ENCODE measurements at regions not wholly inside any gene's neighbourhood (a gene's known extent, or its start where the extent isn't known, plus 50 kb on each side); places are given as distances from the start of the nearest gene placed in this dataset.

DNA sequence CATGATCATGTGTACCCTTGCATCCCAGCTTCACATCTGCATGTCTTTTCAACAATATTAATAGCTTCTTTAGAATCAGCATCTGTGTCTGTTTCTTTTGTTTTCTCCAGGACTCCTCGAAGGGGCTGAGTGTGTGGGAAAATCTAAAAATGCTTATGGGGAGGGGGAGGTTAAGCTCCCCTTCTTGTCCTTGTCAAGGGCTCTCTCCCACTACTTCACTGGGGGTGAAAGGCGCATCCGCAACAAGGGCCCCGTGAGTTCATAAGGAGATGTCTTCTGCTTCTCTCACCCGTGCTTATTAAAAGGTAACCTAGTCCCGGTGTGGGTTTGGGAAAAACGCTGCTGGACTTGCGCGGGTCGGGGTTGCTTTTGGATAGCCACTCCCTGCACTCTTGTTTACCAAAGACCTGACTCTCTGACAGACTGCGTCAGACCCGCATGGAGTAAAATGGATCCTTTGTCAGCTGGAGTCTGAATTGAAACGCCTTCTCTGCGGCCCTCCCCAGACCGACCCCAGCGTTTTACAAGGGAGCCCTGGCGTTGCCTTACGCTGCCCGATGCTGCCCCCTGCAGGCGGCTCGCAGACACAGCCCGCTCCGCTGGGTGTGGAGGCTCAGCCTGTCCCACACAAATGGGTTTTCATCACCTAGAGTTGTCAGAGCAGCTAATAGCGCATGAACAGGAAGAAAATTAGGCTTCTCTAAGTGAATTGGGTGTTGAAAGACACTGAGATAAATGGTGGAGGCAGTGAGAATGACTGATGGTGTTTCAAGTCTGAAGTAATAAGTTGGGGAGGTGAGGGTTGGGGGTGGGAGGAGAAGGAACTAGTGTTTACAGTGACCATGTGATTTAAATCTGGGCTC lies 53.8 kb downstream of the IER5 start:
- DNase-seq (ENCODE audit: low spot score in 2 of 2) (peak; percentile 88 to 96), ATAC-seq (peak; percentile 48 to 81)
- Mint-ChIP-seq H3K9me3 (peaks cover 0 to 6% of the 10 kb centered on the region in 2 donors), H3K36me3 (no peaks in the 10 kb centered on the region), H3K27ac (peak overlapping the region; percentile 75 to 89)

DNA sequence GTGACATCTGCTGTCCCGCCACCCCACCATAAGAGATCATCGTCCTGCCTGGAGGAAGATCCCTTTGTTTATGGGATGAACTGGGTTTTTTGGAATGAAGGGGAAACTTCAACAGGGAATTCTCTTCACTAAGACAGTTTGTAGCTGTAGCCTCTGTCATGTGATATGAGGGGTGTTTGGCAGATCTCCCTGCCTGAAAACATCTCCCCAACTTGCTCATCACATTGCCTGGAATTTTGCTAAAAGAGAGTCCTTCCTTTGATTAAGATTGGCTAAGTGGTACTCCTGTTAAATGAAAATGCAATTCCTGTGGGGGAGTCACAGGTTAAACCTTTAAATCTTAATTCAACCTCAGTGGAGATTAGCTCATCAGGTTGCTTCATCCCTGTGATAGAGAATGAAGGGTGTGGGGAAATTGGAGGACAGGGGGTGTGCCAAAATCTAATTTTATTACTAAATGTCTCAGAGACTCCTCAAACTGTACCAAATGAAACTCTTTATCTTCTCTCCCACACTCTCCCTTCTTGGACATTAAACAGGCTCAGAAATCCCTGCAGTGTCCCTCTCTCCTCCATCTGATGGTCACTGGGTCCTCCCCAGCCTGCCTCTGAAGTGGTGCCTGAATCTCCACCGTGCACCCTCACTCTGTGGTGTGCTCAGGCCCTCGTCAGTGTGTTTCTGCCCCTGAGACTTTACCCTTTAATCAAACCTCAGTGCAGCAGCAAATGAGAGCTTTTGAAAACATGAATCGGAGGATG lies 54.8 kb downstream of the IER5 start:
- peaks cover 0 to 6% of the 10 kb centered on the region in 2 donors for H3K9me3 Mint-ChIP-seq
- DNase-seq (ENCODE audit: low spot score in 2 of 2) (peak in 1 of 2 donors; percentile 9), ATAC-seq (no peak)
- no peaks in the 10 kb centered on the region for H3K36me3 Mint-ChIP-seq
- H3K27ac Mint-ChIP-seq, result no peak overlapping the region

DNA sequence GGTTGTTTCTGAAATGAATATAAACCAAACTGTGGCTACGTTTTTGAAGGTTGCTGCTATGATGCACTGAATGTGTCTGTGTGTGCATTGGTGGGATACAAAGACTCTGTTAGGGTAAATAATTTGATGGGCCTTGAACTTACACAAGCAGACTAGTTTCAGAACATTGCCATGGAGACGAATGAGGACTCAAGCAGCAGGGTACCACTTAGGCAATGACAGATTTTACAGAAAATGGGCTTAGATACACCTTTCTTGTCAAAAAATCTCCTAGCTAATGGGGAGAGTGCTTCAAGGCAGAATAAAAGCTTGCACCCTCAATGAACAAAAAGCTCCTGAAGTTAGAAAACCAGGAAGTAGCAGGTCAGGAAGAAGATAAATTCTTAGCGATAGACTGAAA lies 55.7 kb downstream of the IER5 start:
- ATAC-seq (peak in 1 of 2 donors; percentile 10), DNase-seq (ENCODE audit: low spot score in 2 of 2) (peak in 1 of 2 donors; percentile 7)
- Mint-ChIP-seq H3K9me3 (peaks cover 0 to 6% of the 10 kb centered on the region in 2 donors), H3K27ac (no peak overlapping the region), H3K36me3 (no peaks in the 10 kb centered on the region)

DNA sequence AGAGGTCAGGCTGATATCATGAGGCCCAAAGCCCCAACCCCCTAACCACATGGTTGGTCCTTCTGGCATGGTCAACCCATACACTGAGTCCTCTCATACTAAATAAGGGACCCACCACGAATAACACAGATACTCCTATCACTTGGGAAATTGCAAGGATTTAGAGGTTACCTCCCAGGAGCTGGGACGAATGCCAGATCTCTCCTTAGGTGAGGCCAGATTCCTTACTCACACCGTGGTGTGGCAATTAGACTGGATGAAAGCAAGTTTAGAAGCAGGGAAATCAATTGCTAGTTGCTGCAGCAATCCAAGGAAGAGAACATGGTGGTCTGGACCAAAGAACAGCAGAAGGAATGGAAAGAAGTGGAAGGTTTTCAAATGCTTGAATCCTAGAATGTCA lies 60.1 kb downstream of the IER5 start:
- ATAC-seq, result no peak
- no peak for DNase-seq (ENCODE audit: low spot score in 2 of 2)
- peak overlapping the region in 1 of 2 donors; percentile 55 for H3K27ac Mint-ChIP-seq
- no peaks in the 10 kb centered on the region for H3K36me3 Mint-ChIP-seq
- peaks cover 0 to 6% of the 10 kb centered on the region in 2 donors for H3K9me3 Mint-ChIP-seq

DNA sequence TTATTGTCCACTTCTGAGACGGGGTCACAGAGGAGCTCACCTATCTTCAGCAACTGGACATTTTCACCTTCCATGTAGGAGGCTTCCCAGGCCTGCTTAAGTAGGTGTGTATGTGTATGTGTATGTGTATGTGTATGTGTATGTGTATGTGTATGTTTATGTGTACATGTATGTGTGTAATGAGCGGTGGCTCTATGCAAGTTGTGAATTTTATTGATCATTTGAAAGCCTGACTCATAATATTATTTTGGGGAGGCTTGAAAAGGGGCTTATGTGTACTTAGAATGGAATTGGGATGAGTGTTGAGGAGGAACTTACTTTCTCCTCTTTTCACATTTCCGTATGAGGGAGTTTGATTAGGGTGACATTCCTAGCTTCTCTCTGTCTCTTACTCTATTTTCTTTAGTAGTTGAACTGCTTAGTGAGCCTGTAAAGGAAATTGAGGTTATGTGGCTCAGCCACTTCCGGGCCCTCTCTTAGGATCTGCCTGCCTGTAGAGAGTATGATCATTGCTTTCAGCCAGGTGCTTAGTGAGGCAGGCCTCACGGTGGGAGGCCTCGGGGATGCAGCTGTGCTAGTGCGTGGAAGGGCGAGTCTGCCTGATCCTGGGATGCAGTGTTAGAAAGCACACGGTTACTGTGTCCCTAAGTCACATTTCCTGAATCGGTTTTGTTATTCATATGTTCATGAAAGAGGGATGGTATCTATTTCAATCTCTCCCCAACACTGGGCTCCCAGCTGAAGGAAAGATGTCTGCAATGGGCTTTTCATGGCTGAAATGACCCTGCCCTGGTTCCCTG lies 61.0 kb downstream of the IER5 start:
- peak; percentile 96 to 99 for ATAC-seq
- Mint-ChIP-seq H3K27ac (peak overlapping the region in 1 of 2 donors; percentile 55), H3K36me3 (no peaks in the 10 kb centered on the region), H3K9me3 (peaks cover 0 to 6% of the 10 kb centered on the region in 2 donors)
- peak; percentile 62 to 74 for DNase-seq (ENCODE audit: low spot score in 2 of 2)

DNA sequence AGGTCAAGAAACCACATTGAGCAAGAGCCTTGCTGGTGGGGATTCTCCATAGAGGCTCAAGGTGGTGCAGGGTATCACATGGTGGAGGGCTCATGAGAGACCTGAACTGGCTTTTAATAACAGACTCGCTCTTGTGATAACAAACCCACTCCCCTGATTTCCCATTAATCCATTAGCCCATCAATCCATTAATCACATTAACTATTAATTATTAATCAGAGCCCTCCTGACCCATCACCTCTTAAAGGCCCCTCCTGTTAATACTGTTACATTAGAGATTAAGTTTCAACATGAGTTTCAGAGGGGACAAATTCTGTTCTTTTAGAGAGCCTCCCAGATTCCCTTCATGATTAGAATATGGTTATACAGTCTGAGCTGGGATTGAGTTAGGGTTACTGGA lies 61.8 kb downstream of the IER5 start:
- H3K9me3 Mint-ChIP-seq, result peaks cover 0 to 6% of the 10 kb centered on the region in 2 donors
- no peak for ATAC-seq
- H3K27ac Mint-ChIP-seq, result no peak overlapping the region
- DNase-seq (ENCODE audit: low spot score in 2 of 2), result no peak
- no peaks in the 10 kb centered on the region for H3K36me3 Mint-ChIP-seq

DNA sequence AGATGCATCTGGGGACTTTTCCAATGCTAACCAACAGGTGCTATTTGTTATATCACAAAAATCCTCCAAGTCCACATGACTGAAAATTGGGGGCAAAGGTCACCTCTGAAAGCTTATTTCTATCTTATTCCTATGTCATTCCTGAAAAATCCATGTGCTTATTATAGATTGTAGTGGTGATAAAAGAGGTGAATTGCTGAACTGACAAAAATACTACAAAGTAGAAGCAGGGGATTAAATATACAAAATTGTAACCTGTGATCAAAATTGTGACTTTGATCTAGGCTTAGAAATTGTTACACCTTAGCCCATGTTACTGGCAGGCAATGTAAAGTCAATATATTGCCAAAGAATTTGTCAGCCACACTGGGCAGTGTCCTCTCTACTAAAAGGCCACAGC lies 62.3 kb downstream of the IER5 start:
- H3K27ac Mint-ChIP-seq, result no peak overlapping the region
- peaks cover 0 to 6% of the 10 kb centered on the region in 2 donors for H3K9me3 Mint-ChIP-seq
- ATAC-seq, result no peak
- no peak for DNase-seq (ENCODE audit: low spot score in 2 of 2)
- H3K36me3 Mint-ChIP-seq, result no peaks in the 10 kb centered on the region

DNA sequence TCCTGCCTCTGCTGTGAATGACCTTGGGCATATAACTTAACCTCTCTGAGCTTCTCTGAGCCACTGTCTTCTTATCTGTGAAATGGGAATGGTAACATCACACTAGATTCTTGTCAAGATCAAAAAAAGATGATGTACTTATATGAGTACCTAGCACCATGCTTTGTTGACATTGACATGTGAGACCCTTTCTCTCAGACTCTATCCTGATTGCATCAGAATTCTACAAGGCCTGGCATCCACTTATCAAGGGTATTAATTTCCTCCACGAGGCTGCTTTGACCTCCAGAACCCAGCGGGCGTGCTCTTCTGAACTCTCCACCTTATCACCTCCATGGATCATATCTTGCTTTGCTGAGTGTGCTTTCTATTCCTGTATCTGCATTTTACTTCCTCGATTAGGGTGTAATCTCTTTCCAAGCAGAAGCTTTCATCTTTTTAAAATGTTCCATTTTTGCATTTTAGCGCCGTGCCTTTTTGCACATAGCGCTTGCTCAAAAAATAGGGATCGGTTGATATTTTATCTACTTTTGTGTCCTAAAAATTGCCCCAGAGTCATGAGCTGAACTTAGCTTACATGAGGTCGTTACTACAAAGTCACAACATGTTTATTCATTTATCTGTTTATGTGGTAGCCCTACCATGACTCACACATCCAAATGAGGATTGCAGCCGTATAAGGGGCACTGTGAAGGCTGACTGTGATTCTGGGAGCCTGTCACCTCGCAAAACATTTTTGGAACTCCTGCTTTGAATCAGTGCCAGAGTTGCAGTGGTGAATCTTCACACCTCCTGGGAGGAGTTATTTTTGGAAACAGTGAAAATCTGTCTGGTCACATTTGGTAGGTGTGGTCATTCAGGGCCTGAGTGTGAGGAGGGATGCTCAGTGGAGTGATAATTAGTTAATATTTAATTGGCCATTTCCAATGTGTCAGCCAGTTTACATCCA lies 63.2 kb downstream of the IER5 start:
- Mint-ChIP-seq H3K27ac (no peak overlapping the region), H3K36me3 (no peaks in the 10 kb centered on the region), H3K9me3 (peaks cover 0 to under 1% of the 10 kb centered on the region in 2 donors)
- peak in 1 of 2 donors; percentile 60 for ATAC-seq
- DNase-seq (ENCODE audit: low spot score in 2 of 2), result peak in 1 of 2 donors; percentile 34

DNA sequence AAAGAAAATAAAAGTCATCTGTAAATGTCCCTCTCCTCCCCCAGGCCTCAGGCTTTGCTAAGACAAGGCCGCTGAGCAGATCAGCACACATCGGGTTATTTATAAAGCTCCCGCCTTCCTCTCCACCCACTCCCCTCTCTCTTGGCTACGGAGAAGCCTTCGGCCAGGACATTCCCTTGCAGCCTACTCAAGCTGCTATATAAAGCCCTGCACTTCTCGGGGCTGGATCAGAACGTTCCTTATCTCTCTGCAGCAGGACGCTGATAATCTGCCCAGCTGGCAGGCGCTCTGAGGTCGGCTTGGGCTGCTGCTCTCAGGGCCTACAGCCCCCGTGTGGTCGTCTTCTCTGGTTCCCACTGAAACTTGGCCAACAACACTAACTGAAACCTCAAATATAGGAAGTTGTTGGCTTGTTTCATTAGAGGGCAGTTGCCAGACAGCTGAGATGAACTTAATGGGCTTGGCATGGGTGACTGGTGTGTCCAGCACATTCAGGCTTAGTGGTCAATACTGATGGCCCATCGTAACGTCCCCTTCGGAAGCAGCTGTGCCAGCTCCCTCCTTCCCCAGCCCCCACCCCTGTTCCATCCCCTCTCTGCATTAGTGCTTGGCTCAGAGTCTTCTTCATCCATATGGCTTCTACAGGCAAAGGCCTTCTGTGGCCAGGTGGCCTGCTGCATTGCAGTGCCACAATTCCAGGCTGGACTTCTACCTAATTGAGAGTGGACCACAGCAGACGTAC lies 64.6 kb downstream of the IER5 start:
- no peaks in the 10 kb centered on the region for H3K36me3 Mint-ChIP-seq
- DNase-seq (ENCODE audit: low spot score in 2 of 2), result peak in 1 of 2 donors; percentile 42
- ATAC-seq, result no peak
- no peaks in the 10 kb centered on the region for H3K9me3 Mint-ChIP-seq
- H3K27ac Mint-ChIP-seq, result no peak overlapping the region

DNA sequence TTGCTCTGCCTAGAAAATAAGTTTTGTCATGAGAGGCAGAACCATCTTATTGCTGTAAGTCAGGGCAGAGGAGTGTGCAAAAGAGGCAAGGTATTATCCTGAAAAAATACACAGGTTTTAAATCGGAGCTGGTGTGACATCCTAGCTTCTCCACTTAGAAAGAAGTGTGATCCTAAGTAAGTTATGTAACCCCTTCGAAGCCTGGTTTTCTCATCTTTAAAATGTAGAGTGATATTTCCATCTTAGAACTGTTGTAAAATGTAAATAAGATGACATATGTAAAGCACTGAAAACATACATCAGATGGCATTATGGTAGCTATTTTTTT lies 65.1 kb downstream of the IER5 start:
- Mint-ChIP-seq H3K36me3 (no peaks in the 10 kb centered on the region), H3K27ac (no peak overlapping the region), H3K9me3 (no peaks in the 10 kb centered on the region)
- no peak for ATAC-seq
- DNase-seq (ENCODE audit: low spot score in 2 of 2), result no peak

DNA sequence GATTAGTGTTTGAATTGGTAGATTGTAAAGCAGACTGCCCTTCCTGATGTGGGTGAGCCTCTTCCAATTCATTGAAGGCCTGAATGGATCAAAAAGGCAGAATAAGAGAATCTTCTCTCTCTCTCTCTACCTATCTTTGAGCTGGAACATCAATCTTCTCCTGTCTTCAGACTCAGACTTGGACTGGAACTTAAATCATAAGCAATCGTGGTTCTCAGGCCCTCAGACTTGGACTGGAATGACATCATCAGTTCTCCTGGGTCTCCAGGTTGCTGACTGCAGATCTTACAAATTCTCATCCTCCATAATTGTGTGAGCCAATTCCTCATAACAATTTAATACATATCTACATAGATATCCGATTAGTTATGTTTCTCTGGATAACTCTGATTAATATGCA lies 66.8 kb downstream of the IER5 start:
- ATAC-seq, result no peak
- no peak for DNase-seq (ENCODE audit: low spot score in 2 of 2)
- H3K36me3 Mint-ChIP-seq, result no peaks in the 10 kb centered on the region
- H3K27ac Mint-ChIP-seq, result no peak overlapping the region
- H3K9me3 Mint-ChIP-seq, result no peaks in the 10 kb centered on the region

DNA sequence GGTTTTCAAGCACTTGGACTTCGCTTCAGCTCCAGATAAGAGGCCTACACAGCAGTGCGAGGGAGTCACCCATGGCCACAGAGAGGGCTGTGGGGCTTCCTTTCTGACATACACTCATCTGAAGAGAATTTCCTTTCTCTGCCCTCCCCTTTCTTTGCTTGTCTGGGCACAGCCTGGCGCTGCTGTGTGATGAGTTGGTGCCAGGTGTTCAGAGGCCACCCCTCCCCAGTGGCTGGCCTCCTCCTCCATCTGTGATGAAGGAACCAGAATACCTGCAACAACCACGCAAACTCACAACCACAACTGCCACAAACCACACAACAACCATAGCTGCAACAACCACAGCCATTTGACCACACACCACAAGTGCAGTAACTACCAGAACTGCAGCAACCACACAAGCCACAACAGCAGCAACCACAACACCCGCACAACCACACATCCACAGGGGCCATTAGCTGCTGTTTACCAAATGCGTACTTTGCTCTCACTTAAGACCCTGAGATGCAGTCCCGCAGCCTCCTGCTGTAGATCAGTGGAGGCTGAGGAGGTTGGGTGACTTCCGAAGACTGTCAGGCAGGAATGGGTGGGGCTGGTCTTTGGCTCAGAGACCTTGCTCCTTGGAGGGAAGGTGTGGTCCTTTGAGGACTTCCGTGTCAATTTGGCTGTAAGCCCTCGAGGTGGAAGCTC lies 71.1 kb downstream of the IER5 start:
- H3K36me3 Mint-ChIP-seq, result peaks cover 14 to 23% of the 10 kb centered on the region in 2 donors
- DNase-seq (ENCODE audit: low spot score in 2 of 2) (peak in 1 of 2 donors; percentile 65), ATAC-seq (peak; percentile 87 to 90)
- peak overlapping the region in 1 of 2 donors; percentile 65 for H3K27ac Mint-ChIP-seq
- H3K9me3 Mint-ChIP-seq, result peaks cover 23 to 26% of the 10 kb centered on the region in 2 donors

DNA sequence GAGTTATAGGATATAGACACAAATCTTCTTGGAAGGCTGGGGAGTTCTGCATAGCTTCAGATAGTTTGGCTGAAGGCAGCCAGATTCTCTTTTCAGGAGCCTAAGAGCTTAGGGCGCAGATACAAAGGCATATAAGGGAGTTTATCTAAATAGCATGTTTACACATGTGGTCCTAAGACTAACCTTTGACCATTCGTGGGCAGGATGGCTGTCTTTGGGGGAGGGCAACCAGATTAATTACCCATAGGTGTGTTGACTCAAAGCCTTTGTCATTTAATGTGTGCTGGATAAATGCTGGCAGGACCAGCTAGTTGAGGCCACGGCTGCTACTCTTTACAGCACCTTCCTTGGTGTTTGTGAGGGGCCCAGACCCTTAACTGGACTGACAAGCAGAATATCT lies 71.8 kb downstream of the IER5 start:
- Mint-ChIP-seq H3K9me3 (peaks cover 28 to 32% of the 10 kb centered on the region in 2 donors), H3K36me3 (peaks cover 21 to 31% of the 10 kb centered on the region in 2 donors), H3K27ac (peak overlapping the region in 1 of 2 donors; percentile 48)
- ATAC-seq, result no peak
- peak in 1 of 2 donors; percentile 13 for DNase-seq (ENCODE audit: low spot score in 2 of 2)

DNA sequence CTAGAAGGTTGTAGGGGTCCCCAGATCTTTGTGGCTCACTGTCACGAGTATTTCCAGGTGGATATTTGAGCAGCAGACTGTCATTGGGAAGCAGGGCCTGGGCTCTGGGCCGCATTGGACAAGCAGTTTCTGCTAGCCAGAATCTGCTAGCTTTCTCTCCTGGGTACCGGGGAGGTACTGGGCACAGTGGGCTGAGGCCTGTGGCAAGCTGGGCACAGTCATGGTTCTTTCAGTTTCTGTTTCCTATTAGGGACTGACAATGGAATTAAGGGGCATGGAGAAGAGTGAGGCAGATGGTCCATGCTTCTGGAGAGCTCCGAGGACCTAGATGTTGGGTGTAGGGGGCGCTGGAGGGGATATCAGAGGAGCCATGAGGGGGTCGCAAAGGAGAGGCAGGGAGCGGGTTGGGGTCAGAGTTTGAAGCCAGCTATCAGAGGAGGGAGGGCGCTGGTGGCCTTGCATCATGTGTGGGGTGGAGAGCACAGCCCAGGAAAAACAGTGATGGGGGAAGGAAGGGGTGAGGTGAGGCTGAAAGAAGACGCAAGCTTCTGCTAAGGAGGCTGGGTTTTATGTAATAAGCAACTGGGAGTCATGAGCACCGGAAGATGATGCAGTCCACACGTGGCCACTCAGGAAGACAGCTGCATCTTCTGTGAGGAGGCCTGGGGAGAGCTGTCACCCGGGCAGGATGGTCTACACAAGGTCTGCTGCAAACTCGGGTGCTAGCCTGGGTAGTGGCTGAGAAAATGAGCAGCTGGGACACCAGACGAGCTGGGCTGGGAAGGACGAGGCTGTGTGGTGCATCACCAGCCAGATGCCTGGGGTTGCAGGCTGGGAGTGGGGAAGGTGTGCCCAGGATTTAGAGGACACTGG lies 72.7 kb downstream of the IER5 start:
- peaks cover 24 to 35% of the 10 kb centered on the region in 2 donors for H3K36me3 Mint-ChIP-seq
- H3K27ac Mint-ChIP-seq, result peak overlapping the region in 1 of 2 donors; percentile 76
- peak in 1 of 2 donors; percentile 43 for DNase-seq (ENCODE audit: low spot score in 2 of 2)
- peaks cover 29 to 34% of the 10 kb centered on the region in 2 donors for H3K9me3 Mint-ChIP-seq
- no peak for ATAC-seq
